Adipose tissue (tissue), 3 donors: ENCODE measurements at regions not wholly inside any gene's neighbourhood (a gene's known extent, or its start where the extent isn't known, plus 50 kb on each side); places are given as distances from the start of the nearest gene placed in this dataset.

Source experiments
- H3K27ac ChIP-seq: one replicate; pipeline ENCODE4 v1.5.1; 2013; ENCODE audit warnings: low read depth, low read length
- WGBS, 3 donors: extraction: QIAGEN DNeasy Blood & Tissue Kit; methylation state at CpG; one replicate each; pipeline ENCODE4 v1.1.7; 2013; 5-methylcytosine and 5-hydroxymethylcytosine counted together
- donor health status: healthy with polysubstance abuse.
- donor health status: Bipolar disorder and iron deficiency.
- donor health status: healthy.

GRCh38 chr3:150074697-150075416 is 104.2 kb upstream of the PFN2 start:
- 66 to 77% (median 74%) methylated on average over 7 of the region's 7 CpGs for WGBS, 3 donors
- no peak overlapping the region for H3K27ac ChIP-seq

- 82 to 83% (median 83%) methylated on average over 3 of the region's 3 CpGs for WGBS, 3 donors
- no peak overlapping the region for H3K27ac ChIP-seq
These were observed 103.6 kb upstream of the PFN2 start for GRCh38 chr3:150074277-150074676.

- no peak overlapping the region for H3K27ac ChIP-seq
- 90 to 100% (median 96%) methylated on average over 1 of the region's 1 CpG for WGBS, 3 donors
These were observed 102.8 kb upstream of the PFN2 start for GRCh38 chr3:150073513-150073912.

- 77 to 87% (median 78%) methylated on average over 2 of the region's 2 CpGs for WGBS, 3 donors
- no peak overlapping the region for H3K27ac ChIP-seq
These were observed 102.3 kb upstream of the PFN2 start for GRCh38 chr3:150073031-150073430.

GRCh38 chr3:150072576-150072975 is 101.9 kb upstream of the PFN2 start:
- no peak overlapping the region for H3K27ac ChIP-seq
- 87 to 89% (median 88%) methylated on average over 6 of the region's 6 CpGs for WGBS, 3 donors

GRCh38 chr3:150070271-150070670 is 99.6 kb upstream of the PFN2 start:
- 94 to 97% (median 95%) methylated on average over 4 of the region's 4 CpGs for WGBS, 3 donors
- no peak overlapping the region for H3K27ac ChIP-seq

GRCh38 chr3:150069633-150070032 is 98.9 kb upstream of the PFN2 start:
- WGBS, 3 donors: 55 to 93% (median 92%) methylated on average over 1 of the region's 1 CpG
- no peak overlapping the region for H3K27ac ChIP-seq

GRCh38 chr3:150069154-150069527 is 98.4 kb upstream of the PFN2 start:
- H3K27ac ChIP-seq: no peak overlapping the region
- 50 to 70% (median 59%) methylated on average over 1 of the region's 1 CpG for WGBS, 3 donors

GRCh38 chr3:150068440-150069153 is 97.9 kb upstream of the PFN2 start:
- 85 to 93% (median 87%) methylated on average over 7 of the region's 7 CpGs for WGBS, 3 donors
- H3K27ac ChIP-seq: no peak overlapping the region

- H3K27ac ChIP-seq: no peak overlapping the region
These were observed 96.9 kb upstream of the PFN2 start for GRCh38 chr3:150067561-150067960.

GRCh38 chr3:150064971-150065370 is 94.3 kb upstream of the PFN2 start:
- WGBS, 3 donors: 94 to 97% (median 97%) methylated on average over 2 of the region's 2 CpGs
- H3K27ac ChIP-seq: no peak overlapping the region

More at GRCh38 chr3:150067561-150067960, 96.9 kb upstream of the PFN2 start:
- 64 to 84% (median 79%) methylated on average over 3 of the region's 3 CpGs for WGBS, 3 donors

- 95 to 100% (median 97%) methylated on average over 1 of the region's 1 CpG for WGBS, 3 donors
- no peak overlapping the region for H3K27ac ChIP-seq
These were observed 92.5 kb upstream of the PFN2 start for GRCh38 chr3:150063237-150063636.

GRCh38 chr3:150062492-150062891 is 91.8 kb upstream of the PFN2 start:
- no peak overlapping the region for H3K27ac ChIP-seq
- WGBS, 3 donors: 41 to 50% (median 45%) methylated on average over 6 of the region's 6 CpGs

GRCh38 chr3:150061288-150062024 is 90.8 kb upstream of the PFN2 start:
- H3K27ac ChIP-seq: no peak overlapping the region
- 92 to 93% (median 92%) methylated on average over 4 of the region's 4 CpGs for WGBS, 3 donors

GRCh38 chr3:150059729-150060128 is 89.0 kb upstream of the PFN2 start:
- H3K27ac ChIP-seq: no peak overlapping the region
- WGBS, 3 donors: 70 to 89% (median 84%) methylated on average over 4 of the region's 4 CpGs

- WGBS, 3 donors: 49 to 84% (median 64%) methylated on average over 5 of the region's 5 CpGs
These were observed 88.5 kb upstream of the PFN2 start for GRCh38 chr3:150059241-150059640.

GRCh38 chr3:150057227-150057626 is 86.5 kb upstream of the PFN2 start:
- 84 to 91% (median 91%) methylated on average over 4 of the region's 4 CpGs for WGBS, 3 donors
- no peak overlapping the region for H3K27ac ChIP-seq

More at GRCh38 chr3:150059241-150059640, 88.5 kb upstream of the PFN2 start:
- H3K27ac ChIP-seq: no peak overlapping the region

- H3K27ac ChIP-seq: no peak overlapping the region
- WGBS, 3 donors: 43 to 89% (median 82%) methylated on average over 6 of the region's 6 CpGs
These were observed 84.6 kb upstream of the PFN2 start for GRCh38 chr3:150055332-150055731.

- WGBS, 3 donors: 88 to 100% (median 93%) methylated on average over 2 of the region's 2 CpGs
- H3K27ac ChIP-seq: no peak overlapping the region
These were observed 83.9 kb upstream of the PFN2 start for GRCh38 chr3:150054635-150055034.
